ENCODE measurements at regions not wholly inside any gene's neighbourhood (a gene's known extent, or its start where the extent isn't known, plus 50 kb on each side); places are given as distances from the start of the nearest gene placed in this dataset.

DNA sequence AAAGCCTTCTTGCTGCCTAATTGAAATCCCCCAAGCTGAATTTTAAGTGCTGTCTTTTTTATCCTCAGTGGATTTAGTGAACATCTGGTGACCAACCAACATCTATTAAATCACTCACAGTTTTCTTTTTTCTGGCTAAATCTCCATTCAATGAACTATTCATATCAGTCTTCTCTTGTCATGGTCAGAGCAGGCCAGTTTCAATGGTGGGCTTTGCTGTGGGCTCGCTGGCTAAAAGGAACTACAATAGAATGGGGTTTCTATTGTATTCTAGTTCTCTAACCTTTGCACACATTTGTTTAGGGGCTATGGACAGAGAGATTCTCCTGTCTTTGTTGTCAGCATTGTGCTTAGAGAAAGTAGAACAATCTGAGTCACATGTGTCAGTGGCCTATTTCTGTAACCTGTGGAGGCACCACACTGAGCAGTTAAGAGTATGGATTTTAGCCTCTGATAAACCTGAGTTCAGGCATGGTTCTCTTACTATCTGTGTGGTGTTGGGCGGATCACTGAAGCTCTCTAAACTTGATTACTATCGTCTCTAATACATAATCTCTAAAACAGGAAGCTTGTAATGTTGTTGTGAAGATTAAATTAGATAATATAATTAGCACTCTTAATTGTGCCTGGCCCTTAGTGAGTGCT, 94.2 kb upstream of the CADM1 start:
- H3K27ac ChIP-seq = no peak overlapping the region
- H3K4me3 ChIP-seq = no peak overlapping the region
- WGBS, 2 donors = 84 to 90% methylated on average over 3 of the region's 3 CpGs
- H3K27me3 ChIP-seq = no peaks in the 10 kb centered on the region
- intact Hi-C loops (cut with DNase I) = no loop called here
- no peak for TF ChIP-seq EP300 (IDR thresholded peaks at IDR 0.05)
- TF ChIP-seq POLR2AphosphoS5 (IDR thresholded peaks at IDR 0.05) = no peak
- TF ChIP-seq, protein P1, sequence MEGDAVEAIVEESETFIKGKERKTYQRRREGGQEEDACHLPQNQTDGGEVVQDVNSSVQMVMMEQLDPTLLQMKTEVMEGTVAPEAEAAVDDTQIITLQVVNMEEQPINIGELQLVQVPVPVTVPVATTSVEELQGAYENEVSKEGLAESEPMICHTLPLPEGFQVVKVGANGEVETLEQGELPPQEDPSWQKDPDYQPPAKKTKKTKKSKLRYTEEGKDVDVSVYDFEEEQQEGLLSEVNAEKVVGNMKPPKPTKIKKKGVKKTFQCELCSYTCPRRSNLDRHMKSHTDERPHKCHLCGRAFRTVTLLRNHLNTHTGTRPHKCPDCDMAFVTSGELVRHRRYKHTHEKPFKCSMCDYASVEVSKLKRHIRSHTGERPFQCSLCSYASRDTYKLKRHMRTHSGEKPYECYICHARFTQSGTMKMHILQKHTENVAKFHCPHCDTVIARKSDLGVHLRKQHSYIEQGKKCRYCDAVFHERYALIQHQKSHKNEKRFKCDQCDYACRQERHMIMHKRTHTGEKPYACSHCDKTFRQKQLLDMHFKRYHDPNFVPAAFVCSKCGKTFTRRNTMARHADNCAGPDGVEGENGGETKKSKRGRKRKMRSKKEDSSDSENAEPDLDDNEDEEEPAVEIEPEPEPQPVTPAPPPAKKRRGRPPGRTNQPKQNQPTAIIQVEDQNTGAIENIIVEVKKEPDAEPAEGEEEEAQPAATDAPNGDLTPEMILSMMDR (IDR thresholded peaks at IDR 0.05) = no peak
- no peak for TF ChIP-seq POLR2A (IDR thresholded peaks at IDR 0.05)
- no peaks in the 10 kb centered on the region for H3K36me3 ChIP-seq
- no peak for DNase-seq
- no peaks in the 10 kb centered on the region for H3K4me1 ChIP-seq
- H3K9me3 ChIP-seq = no peaks in the 10 kb centered on the region

- H3K9me3 ChIP-seq = peaks cover 0 to 5% (median 0%) of the 10 kb centered on the region in 4 donors
- H3K4me1 ChIP-seq = no peaks in the 10 kb centered on the region
- no peak for DNase-seq
- H3K27ac ChIP-seq = no peak overlapping the region
- no peaks in the 10 kb centered on the region for H3K27me3 ChIP-seq
- intact Hi-C loops (cut with DNase I) = no loop called here
- WGBS, 2 donors = 95 to 97% methylated on average over 3 of the region's 3 CpGs
- H3K4me3 ChIP-seq = no peak overlapping the region
- H3K36me3 ChIP-seq = no peaks in the 10 kb centered on the region
- TF ChIP-seq EP300 (IDR thresholded peaks at IDR 0.05) (no peak), POLR2AphosphoS5 (IDR thresholded peaks at IDR 0.05) (no peak), POLR2A (IDR thresholded peaks at IDR 0.05) (no peak)
- TF ChIP-seq, protein P1 (IDR thresholded peaks at IDR 0.05) = no peak
Measured at GRCh38 chr11:115591380-115591779, 87.2 kb upstream of the CADM1 start.

DNA sequence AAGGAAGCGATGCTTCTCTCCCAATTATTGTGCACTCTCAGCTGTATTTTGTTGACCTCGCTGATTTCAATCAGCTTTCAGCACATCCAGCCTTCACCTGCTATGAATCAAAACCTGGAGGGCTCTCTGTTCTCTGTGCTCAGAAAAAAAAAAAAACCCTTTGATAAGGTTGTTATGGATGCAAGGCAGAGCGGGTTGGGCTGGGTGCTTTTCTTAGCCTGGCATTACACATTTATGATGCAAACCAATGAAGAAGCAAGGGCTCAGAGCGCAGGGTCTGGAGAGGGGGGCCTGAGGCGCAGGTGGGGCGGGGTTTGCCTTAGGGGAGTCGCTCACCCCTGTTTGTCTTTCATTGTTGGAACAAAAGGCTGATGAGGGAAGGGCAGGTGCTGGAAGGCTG, 86.0 kb upstream of the CADM1 start:
- intact Hi-C loops (cut with DNase I) = no loop called here
- H3K9me3 ChIP-seq = peaks cover 0 to 5% (median 0%) of the 10 kb centered on the region in 4 donors
- DNase-seq = no peak
- TF ChIP-seq, protein P1 (IDR thresholded peaks at IDR 0.05) = no peak
- no peaks in the 10 kb centered on the region for H3K27me3 ChIP-seq
- WGBS, 2 donors = 21 to 65% methylated on average over 7 of the region's 7 CpGs
- no peaks in the 10 kb centered on the region for H3K36me3 ChIP-seq
- no peaks in the 10 kb centered on the region for H3K4me1 ChIP-seq
- no peak overlapping the region for H3K27ac ChIP-seq
- no peak overlapping the region for H3K4me3 ChIP-seq

DNA sequence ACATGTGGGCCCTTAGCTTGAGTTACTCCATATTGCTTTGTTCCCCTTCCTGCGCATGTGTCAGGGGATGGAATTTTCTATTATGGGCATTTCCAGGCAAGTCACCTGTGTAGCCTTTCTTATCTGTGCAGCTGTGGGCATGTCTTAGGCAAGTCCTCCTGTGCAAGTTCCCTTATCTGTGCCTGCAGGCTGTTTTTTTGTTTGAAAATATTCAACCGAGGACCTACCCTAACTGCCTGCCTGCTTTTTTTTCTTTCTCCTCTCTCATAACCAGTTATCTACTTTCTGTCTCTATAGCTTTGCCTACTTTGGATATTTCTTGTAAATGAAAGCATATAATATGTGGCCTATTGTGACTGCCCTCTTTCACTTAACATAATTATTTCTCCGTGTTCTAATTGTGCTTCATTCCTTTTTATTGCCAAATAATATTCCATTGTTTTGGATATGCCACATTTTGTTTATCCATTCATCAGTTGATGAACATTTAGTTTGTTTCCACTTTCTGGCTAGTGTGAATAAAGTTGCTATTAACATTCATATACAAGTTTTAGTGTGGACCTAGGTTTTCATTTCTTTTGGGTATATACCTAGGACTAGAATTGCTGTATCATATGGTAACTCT, 83.6 kb upstream of the CADM1 start:
- no peaks in the 10 kb centered on the region for H3K27me3 ChIP-seq
- no peak for TF ChIP-seq EP300 (IDR thresholded peaks at IDR 0.05)
- TF ChIP-seq POLR2AphosphoS5 (IDR thresholded peaks at IDR 0.05) = no peak
- TF ChIP-seq, protein P1 (IDR thresholded peaks at IDR 0.05) = no peak
- no peak for TF ChIP-seq POLR2A (IDR thresholded peaks at IDR 0.05)
- H3K36me3 ChIP-seq = no peaks in the 10 kb centered on the region
- 95 to 97% methylated on average over 3 of the region's 3 CpGs for WGBS, 2 donors
- no peak overlapping the region for H3K27ac ChIP-seq
- H3K4me1 ChIP-seq = no peaks in the 10 kb centered on the region
- no peak overlapping the region for H3K4me3 ChIP-seq
- peaks cover 0 to 5% (median 0%) of the 10 kb centered on the region in 4 donors for H3K9me3 ChIP-seq
- DNase-seq = no peak
- intact Hi-C loops (cut with DNase I) = no loop called here
